GM23338 (cell line): ENCODE measurements at regions not wholly inside any gene's neighbourhood (a gene's known extent, or its start where the extent isn't known, plus 50 kb on each side); places are given as distances from the start of the nearest gene placed in this dataset.

Experiments used
- ATAC-seq: fragments of 200-7000 bp; cut with Tn5 transposase; 3 replicates; pipeline ENCODE4 v1.9.1; 2020
- DNase-seq: peaks from one replicate; pipeline ENCODE4 v3.0.0-alpha.2; 2015; ENCODE audit warnings: low spot score
- H2AFZ ChIP-seq: fragments of 200-600 bp; sonication (generic); 2 replicates; pipeline ENCODE4 v1.8.0; 2016; ENCODE audit warnings: antibody characterized with exemption, mild to moderate bottlenecking, moderate library complexity
- H3F3A ChIP-seq: fragments of 200-600 bp; sonication (generic); replicated peaks from 2 replicates; pipeline ENCODE4 v1.8.0; 2017; ENCODE audit warnings: antibody characterized with exemption, mixed run types, low read depth
- H3K27ac ChIP-seq: fragments of 200-600 bp; sonication (generic); 2 replicates; pipeline ENCODE4 v1.6.1; 2016; ENCODE audit warnings: low read depth
- H3K27me3 ChIP-seq: fragments of 200-600 bp; sonication (generic); 2 replicates; pipeline ENCODE4 v1.8.0; 2016; ENCODE audit warnings: mild to moderate bottlenecking, mixed run types, moderate library complexity; ENCODE audit not compliant: insufficient read depth
- H3K36me3 ChIP-seq: fragments of 200-600 bp; sonication (generic); 2 replicates; pipeline ENCODE4 v1.8.0; 2016; ENCODE audit warnings: mild to moderate bottlenecking; ENCODE audit not compliant: insufficient read depth
- H3K4me1 ChIP-seq: fragments of 200-600 bp; sonication (generic); 2 replicates; pipeline ENCODE4 v1.8.0; 2016; ENCODE audit warnings: mild to moderate bottlenecking, moderate library complexity; ENCODE audit not compliant: insufficient read depth
- H3K4me2 ChIP-seq: fragments of 200-600 bp; sonication (generic); 2 replicates; pipeline ENCODE4 v1.7.1; 2017; ENCODE audit warnings: mixed run types
- H3K4me3 ChIP-seq: fragments of 200-600 bp; sonication (generic); 2 replicates; pipeline ENCODE4 v1.6.1; 2016; ENCODE audit warnings: mixed run types
- H3K79me2 ChIP-seq: fragments of 200-600 bp; sonication (generic); replicated peaks from 2 replicates; pipeline ENCODE4 v1.8.0; 2017; ENCODE audit warnings: mild to moderate bottlenecking; ENCODE audit not compliant: insufficient read depth
- H3K9me2 ChIP-seq: fragments of 200-600 bp; sonication (generic); 2 replicates; pipeline ENCODE4 v1.8.0; 2017; ENCODE audit not compliant: insufficient read depth
- H4K20me1 ChIP-seq: fragments of 200-600 bp; sonication (generic); replicated peaks from 2 replicates; pipeline ENCODE4 v1.8.0; 2017; ENCODE audit warnings: mild to moderate bottlenecking; ENCODE audit not compliant: insufficient read depth
- H3K27ac Mint-ChIP-seq: 2 replicates; pipeline ENCODE4 v1.8.0; 2020; ENCODE audit warnings: inconsistent platforms, mild to moderate bottlenecking, moderate library complexity, mixed read lengths
- H3K27me3 Mint-ChIP-seq: 3 replicates; pipeline ENCODE4 v1.8.0; 2022; ENCODE audit warnings: low read depth, mild to moderate bottlenecking, moderate library complexity, mixed read lengths, inconsistent platforms; ENCODE audit not compliant: insufficient read depth, poor library complexity
- H3K36me3 Mint-ChIP-seq: 3 replicates; pipeline ENCODE4 v1.8.0; 2021; ENCODE audit warnings: low read depth, mild to moderate bottlenecking, inconsistent platforms, moderate library complexity, mixed read lengths
- H3K4me1 Mint-ChIP-seq: 3 replicates; pipeline ENCODE4 v1.8.0; 2020; ENCODE audit warnings: mild to moderate bottlenecking, inconsistent platforms, mixed read lengths
- H3K4me3 Mint-ChIP-seq: 3 replicates; pipeline ENCODE4 v1.8.0; 2021; ENCODE audit warnings: moderate library complexity, mild to moderate bottlenecking, inconsistent platforms, mixed read lengths
- H3K9me3 Mint-ChIP-seq: 3 replicates; pipeline ENCODE4 v1.8.0; 2020; ENCODE audit warnings: moderate library complexity, mild to moderate bottlenecking, inconsistent platforms, mixed read lengths
- CREB1 ChIP-seq: fragments of 250-450 bp; sonication (Bioruptor Pico); IDR thresholded peaks from 2 replicates; pipeline ENCODE4 v1.5.0; 2020; ENCODE audit warnings: low read depth, mild to moderate bottlenecking, moderate library complexity
- JUNB ChIP-seq: IDR thresholded peaks from one replicate; pipeline ENCODE4 v1.6.1; 2016; ENCODE audit warnings: antibody characterized with exemption; ENCODE audit not compliant: unreplicated experiment
- NANOG ChIP-seq: IDR thresholded peaks from 2 replicates; pipeline ENCODE4 v1.6.1; 2016; ENCODE audit warnings: antibody characterized with exemption, borderline replicate concordance
- POLR2AphosphoS5 ChIP-seq: IDR thresholded peaks from 2 replicates; pipeline ENCODE4 v1.6.1; 2016; ENCODE audit warnings: antibody characterized with exemption, low read depth
- REST ChIP-seq: IDR thresholded peaks from one replicate; pipeline ENCODE4 v1.6.1; 2018; ENCODE audit warnings: antibody characterized with exemption; ENCODE audit not compliant: unreplicated experiment
- STAT1 ChIP-seq: IDR thresholded peaks from one replicate; pipeline ENCODE4 v1.6.1; 2016; ENCODE audit warnings: antibody characterized with exemption; ENCODE audit not compliant: unreplicated experiment
- ZNF114 ChIP-seq: fragments of 250-450 bp; sonication (Bioruptor Pico); IDR thresholded peaks from 2 replicates; pipeline ENCODE4 v1.5.0; 2020; ENCODE audit warnings: mild to moderate bottlenecking, moderate library complexity
- ZNF331 ChIP-seq: fragments of 250-450 bp; sonication (Bioruptor Pico); IDR thresholded peaks from 2 replicates; pipeline ENCODE4 v1.5.0; 2020; ENCODE audit warnings: low read depth, mild to moderate bottlenecking, moderate library complexity
- TF ChIP-seq, protein P1 (sequence below): fragments of 250-450 bp; sonication (Bioruptor Pico); IDR thresholded peaks from 2 replicates; pipeline ENCODE4 v1.5.0; 2020; ENCODE audit warnings: mild to moderate bottlenecking, moderate library complexity
- TF ChIP-seq, protein P2 (sequence below): IDR thresholded peaks from 2 replicates; pipeline ENCODE4 v1.6.1; 2016; ENCODE audit warnings: antibody characterized with exemption

- H2AFZ ChIP-seq: peak overlapping the region; percentile 49; the same call in 1 of the 2 replicates
- no peak overlapping the region for H3K4me3 Mint-ChIP-seq
- no peaks in the 10 kb centered on the region for H3F3A ChIP-seq
- ATAC-seq (peak; percentile 36; the same call in 2 of the 3 replicates), DNase-seq (no peak)
- no peak overlapping the region for H3K4me3 ChIP-seq
- no peak overlapping the region for H3K27ac ChIP-seq
- no peaks in the 10 kb centered on the region for H4K20me1 ChIP-seq
- H3K27me3 Mint-ChIP-seq: peaks cover 1% of the 10 kb centered on the region
- H3K4me2 ChIP-seq: no peak overlapping the region
- no peaks in the 10 kb centered on the region for H3K36me3 Mint-ChIP-seq
- 0 out of 2 replicates have a peak overlapping the region, but pooled peaks have one; percentile 37 for H3K27ac Mint-ChIP-seq
- peaks cover 30% of the 10 kb centered on the region for H3K4me1 Mint-ChIP-seq
- TF ChIP-seq NANOG: no peak
- TF ChIP-seq, protein P1, sequence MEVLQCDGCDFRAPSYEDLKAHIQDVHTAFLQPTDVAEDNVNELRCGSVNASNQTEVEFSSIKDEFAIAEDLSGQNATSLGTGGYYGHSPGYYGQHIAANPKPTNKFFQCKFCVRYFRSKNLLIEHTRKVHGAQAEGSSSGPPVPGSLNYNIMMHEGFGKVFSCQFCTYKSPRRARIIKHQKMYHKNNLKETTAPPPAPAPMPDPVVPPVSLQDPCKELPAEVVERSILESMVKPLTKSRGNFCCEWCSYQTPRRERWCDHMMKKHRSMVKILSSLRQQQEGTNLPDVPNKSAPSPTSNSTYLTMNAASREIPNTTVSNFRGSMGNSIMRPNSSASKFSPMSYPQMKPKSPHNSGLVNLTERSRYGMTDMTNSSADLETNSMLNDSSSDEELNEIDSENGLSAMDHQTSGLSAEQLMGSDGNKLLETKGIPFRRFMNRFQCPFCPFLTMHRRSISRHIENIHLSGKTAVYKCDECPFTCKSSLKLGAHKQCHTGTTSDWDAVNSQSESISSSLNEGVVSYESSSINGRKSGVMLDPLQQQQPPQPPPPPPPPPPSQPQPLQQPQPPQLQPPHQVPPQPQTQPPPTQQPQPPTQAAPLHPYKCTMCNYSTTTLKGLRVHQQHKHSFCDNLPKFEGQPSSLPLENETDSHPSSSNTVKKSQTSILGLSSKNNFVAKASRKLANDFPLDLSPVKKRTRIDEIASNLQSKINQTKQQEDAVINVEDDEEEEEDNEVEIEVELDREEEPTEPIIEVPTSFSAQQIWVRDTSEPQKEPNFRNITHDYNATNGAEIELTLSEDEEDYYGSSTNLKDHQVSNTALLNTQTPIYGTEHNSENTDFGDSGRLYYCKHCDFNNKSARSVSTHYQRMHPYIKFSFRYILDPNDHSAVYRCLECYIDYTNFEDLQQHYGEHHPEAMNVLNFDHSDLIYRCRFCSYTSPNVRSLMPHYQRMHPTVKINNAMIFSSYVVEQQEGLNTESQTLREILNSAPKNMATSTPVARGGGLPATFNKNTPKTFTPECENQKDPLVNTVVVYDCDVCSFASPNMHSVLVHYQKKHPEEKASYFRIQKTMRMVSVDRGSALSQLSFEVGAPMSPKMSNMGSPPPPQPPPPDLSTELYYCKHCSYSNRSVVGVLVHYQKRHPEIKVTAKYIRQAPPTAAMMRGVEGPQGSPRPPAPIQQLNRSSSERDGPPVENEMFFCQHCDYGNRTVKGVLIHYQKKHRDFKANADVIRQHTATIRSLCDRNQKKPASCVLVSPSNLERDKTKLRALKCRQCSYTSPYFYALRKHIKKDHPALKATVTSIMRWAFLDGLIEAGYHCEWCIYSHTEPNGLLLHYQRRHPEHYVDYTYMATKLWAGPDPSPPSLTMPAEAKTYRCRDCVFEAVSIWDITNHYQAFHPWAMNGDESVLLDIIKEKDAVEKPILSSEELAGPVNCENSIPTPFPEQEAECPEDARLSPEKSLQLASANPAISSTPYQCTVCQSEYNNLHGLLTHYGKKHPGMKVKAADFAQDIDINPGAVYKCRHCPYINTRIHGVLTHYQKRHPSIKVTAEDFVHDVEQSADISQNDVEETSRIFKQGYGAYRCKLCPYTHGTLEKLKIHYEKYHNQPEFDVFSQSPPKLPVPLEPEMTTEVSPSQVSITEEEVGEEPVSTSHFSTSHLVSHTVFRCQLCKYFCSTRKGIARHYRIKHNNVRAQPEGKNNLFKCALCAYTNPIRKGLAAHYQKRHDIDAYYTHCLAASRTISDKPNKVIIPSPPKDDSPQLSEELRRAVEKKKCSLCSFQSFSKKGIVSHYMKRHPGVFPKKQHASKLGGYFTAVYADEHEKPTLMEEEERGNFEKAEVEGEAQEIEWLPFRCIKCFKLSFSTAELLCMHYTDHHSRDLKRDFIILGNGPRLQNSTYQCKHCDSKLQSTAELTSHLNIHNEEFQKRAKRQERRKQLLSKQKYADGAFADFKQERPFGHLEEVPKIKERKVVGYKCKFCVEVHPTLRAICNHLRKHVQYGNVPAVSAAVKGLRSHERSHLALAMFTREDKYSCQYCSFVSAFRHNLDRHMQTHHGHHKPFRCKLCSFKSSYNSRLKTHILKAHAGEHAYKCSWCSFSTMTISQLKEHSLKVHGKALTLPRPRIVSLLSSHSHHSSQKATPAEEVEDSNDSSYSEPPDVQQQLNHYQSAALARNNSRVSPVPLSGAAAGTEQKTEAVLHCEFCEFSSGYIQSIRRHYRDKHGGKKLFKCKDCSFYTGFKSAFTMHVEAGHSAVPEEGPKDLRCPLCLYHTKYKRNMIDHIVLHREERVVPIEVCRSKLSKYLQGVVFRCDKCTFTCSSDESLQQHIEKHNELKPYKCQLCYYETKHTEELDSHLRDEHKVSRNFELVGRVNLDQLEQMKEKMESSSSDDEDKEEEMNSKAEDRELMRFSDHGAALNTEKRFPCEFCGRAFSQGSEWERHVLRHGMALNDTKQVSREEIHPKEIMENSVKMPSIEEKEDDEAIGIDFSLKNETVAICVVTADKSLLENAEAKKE: no peak
- no peaks in the 10 kb centered on the region for H3K27me3 ChIP-seq
- no peaks in the 10 kb centered on the region for H3K9me3 Mint-ChIP-seq
- H3K4me1 ChIP-seq: peaks cover 13% of the 10 kb centered on the region
- no peaks in the 10 kb centered on the region for H3K9me2 ChIP-seq
- no peaks in the 10 kb centered on the region for H3K79me2 ChIP-seq
- H3K36me3 ChIP-seq: no peaks in the 10 kb centered on the region
Observed at GRCh38 chr5:96150007-96150406, 188.4 kb upstream of the ELL2 start.

DNA sequence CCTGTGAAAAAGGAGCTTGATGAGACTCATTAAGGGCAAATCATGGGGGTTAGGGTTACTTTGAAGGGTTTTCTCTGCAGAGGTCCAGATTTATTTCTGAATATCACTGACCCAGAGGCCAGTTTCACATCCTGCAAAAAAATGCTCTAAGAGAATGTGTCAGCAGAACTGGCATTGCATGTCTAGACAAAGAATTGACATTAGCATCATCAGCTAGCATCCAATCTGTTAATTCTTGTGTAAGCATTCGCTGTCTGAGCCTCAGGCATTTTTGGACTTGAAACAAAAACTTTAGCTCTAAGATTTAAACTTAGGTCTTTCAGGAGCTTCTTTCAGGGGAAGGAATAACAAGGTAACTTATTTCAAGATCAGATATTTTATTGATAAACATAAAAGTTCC is 187.9 kb upstream of the ELL2 start:
- Histone ChIP-seq H3K36me3 (no peaks in the 10 kb centered on the region), H3K4me3 (no peak overlapping the region), H3K9me2 (no peaks in the 10 kb centered on the region), H3K27ac (no peak overlapping the region), H3K27me3 (no peaks in the 10 kb centered on the region), H3K4me1 (peaks cover 16% of the 10 kb centered on the region), H3F3A (no peaks in the 10 kb centered on the region), H2AFZ (no peak overlapping the region), H3K79me2 (no peaks in the 10 kb centered on the region), H4K20me1 (no peaks in the 10 kb centered on the region), H3K4me2 (no peak overlapping the region)
- Mint-ChIP-seq H3K4me3 (no peak overlapping the region), H3K36me3 (no peaks in the 10 kb centered on the region), H3K27ac (no peak overlapping the region), H3K4me1 (peaks cover 31% of the 10 kb centered on the region), H3K9me3 (no peaks in the 10 kb centered on the region), H3K27me3 (peaks cover 1% of the 10 kb centered on the region)
- DNase-seq: no peak
- ATAC-seq: no peak
- TF ChIP-seq STAT1 (no peak), REST (no peak), NANOG (no peak), ZNF114 (no peak), CREB1 (CRISPR knock-in tag) (no peak), ZNF331 (CRISPR knock-in tag) (no peak), JUNB (no peak), POLR2AphosphoS5 (no peak)
- TF ChIP-seq, protein P2, sequence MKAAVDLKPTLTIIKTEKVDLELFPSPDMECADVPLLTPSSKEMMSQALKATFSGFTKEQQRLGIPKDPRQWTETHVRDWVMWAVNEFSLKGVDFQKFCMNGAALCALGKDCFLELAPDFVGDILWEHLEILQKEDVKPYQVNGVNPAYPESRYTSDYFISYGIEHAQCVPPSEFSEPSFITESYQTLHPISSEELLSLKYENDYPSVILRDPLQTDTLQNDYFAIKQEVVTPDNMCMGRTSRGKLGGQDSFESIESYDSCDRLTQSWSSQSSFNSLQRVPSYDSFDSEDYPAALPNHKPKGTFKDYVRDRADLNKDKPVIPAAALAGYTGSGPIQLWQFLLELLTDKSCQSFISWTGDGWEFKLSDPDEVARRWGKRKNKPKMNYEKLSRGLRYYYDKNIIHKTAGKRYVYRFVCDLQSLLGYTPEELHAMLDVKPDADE: no peak
